Ecto neural progenitor cell (in vitro differentiated cells): ENCODE measurements at regions not wholly inside any gene's neighbourhood (a gene's known extent, or its start where the extent isn't known, plus 50 kb on each side); places are given as distances from the start of the nearest gene placed in this dataset.
"Not testable (repeated sequence)": the region's sequence is repeated elsewhere in the genome, so short reads cannot be mapped to it uniquely, and the experiment has no call there.

ENCODE experiments used
- DNase-seq: peaks from one replicate; pipeline ENCODE4 v3.0.0-alpha.2; 2018; ENCODE audit warnings: low spot score

GRCh38 chr5:56376128-56376527 is 143.0 kb upstream of the ANKRD55 start:
- DNase-seq: no peak

- no peak for DNase-seq
Observed at GRCh38 chr5:56375011-56375410, 141.9 kb upstream of the ANKRD55 start.

- not testable (repeated sequence) for DNase-seq
Observed at GRCh38 chr5:56372491-56372890, 139.4 kb upstream of the ANKRD55 start.

- no peak for DNase-seq
Observed at GRCh38 chr5:56369361-56369811, 136.3 kb upstream of the ANKRD55 start.

GRCh38 chr5:56367748-56368147 is 134.6 kb upstream of the ANKRD55 start:
- no peak for DNase-seq

- no peak for DNase-seq
Observed at GRCh38 chr5:56366986-56367385, 133.9 kb upstream of the ANKRD55 start.

- DNase-seq: no peak
Observed at GRCh38 chr5:56361398-56361797, 128.3 kb upstream of the ANKRD55 start.

GRCh38 chr5:56360816-56361215 is 127.7 kb upstream of the ANKRD55 start:
- DNase-seq: no peak

- no peak for DNase-seq
Observed at GRCh38 chr5:56359809-56360685, 126.9 kb upstream of the ANKRD55 start.

- DNase-seq: no peak
Observed at GRCh38 chr5:56358703-56359681, 125.9 kb upstream of the ANKRD55 start.

- DNase-seq: no peak
Observed at GRCh38 chr5:56358046-56358445, 124.9 kb upstream of the ANKRD55 start.

GRCh38 chr5:56357426-56357825 is 124.3 kb upstream of the ANKRD55 start:
- no peak for DNase-seq

- DNase-seq: no peak
Observed at GRCh38 chr5:56356836-56357160, 123.7 kb upstream of the ANKRD55 start.

GRCh38 chr5:56356121-56356835 is 123.1 kb upstream of the ANKRD55 start:
- DNase-seq: no peak

- DNase-seq: no peak
Observed at GRCh38 chr5:56354836-56355235, 121.7 kb upstream of the ANKRD55 start.

GRCh38 chr5:56352808-56353590 is 119.9 kb upstream of the ANKRD55 start:
- no peak for DNase-seq

- no peak for DNase-seq
Observed at GRCh38 chr5:56350597-56351170, 117.6 kb upstream of the ANKRD55 start.

GRCh38 chr5:56350011-56350596 is 117.0 kb upstream of the ANKRD55 start:
- DNase-seq: no peak

- DNase-seq: no peak
Observed at GRCh38 chr5:56349461-56349860, 116.3 kb upstream of the ANKRD55 start.

- DNase-seq: no peak
Observed at GRCh38 chr5:56346741-56347535, 113.8 kb upstream of the ANKRD55 start.
